ENCODE measurements at regions not wholly inside any gene's neighbourhood (a gene's known extent, or its start where the extent isn't known, plus 50 kb on each side); places are given as distances from the start of the nearest gene placed in this dataset.

- no peak for DNase-seq
These were observed 222.8 kb downstream of the SIPA1L2 start for GRCh38 chr1:232407120-232407519.

GRCh38 chr1:232405781-232406180 lies 224.2 kb downstream of the SIPA1L2 start:
- DNase-seq: no peak

GRCh38 chr1:232404981-232405731 lies 224.8 kb downstream of the SIPA1L2 start:
- no peak for DNase-seq

- no peak for DNase-seq
These were observed 225.7 kb downstream of the SIPA1L2 start for GRCh38 chr1:232404227-232404626.

GRCh38 chr1:232403017-232403714 lies 226.8 kb downstream of the SIPA1L2 start:
- DNase-seq: no peak

GRCh38 chr1:232398823-232399222 lies 231.1 kb downstream of the SIPA1L2 start:
- no peak for DNase-seq

- no peak for DNase-seq
These were observed 236.3 kb downstream of the SIPA1L2 start for GRCh38 chr1:232393444-232394146.

GRCh38 chr1:232393010-232393409 lies 236.9 kb downstream of the SIPA1L2 start:
- no peak for DNase-seq

GRCh38 chr1:232390590-232390989 lies 239.3 kb downstream of the SIPA1L2 start:
- DNase-seq: no peak

- no peak for DNase-seq
These were observed 240.2 kb downstream of the SIPA1L2 start for GRCh38 chr1:232389744-232390143.

GRCh38 chr1:232388363-232388762 lies 241.6 kb downstream of the SIPA1L2 start:
- DNase-seq: no peak

GRCh38 chr1:232386721-232387510 lies 243.0 kb downstream of the SIPA1L2 start:
- no peak for DNase-seq

GRCh38 chr1:232386294-232386693 lies 243.6 kb downstream of the SIPA1L2 start:
- DNase-seq: no peak

GRCh38 chr1:232385221-232385620 lies 244.7 kb downstream of the SIPA1L2 start:
- DNase-seq: no peak

GRCh38 chr1:232384171-232384883 lies 245.6 kb downstream of the SIPA1L2 start:
- no peak for DNase-seq

GRCh38 chr1:232383455-232384123 lies 246.3 kb downstream of the SIPA1L2 start:
- no peak for DNase-seq

- no peak for DNase-seq
These were observed 247.3 kb downstream of the SIPA1L2 start for GRCh38 chr1:232382671-232383070.

- no peak for DNase-seq
These were observed 248.4 kb downstream of the SIPA1L2 start for GRCh38 chr1:232381394-232382100.

GRCh38 chr1:232380596-232380995 lies 249.3 kb downstream of the SIPA1L2 start:
- no peak for DNase-seq

GRCh38 chr1:232380131-232380530 lies 249.8 kb downstream of the SIPA1L2 start:
- no peak for DNase-seq

- no peak for DNase-seq
These were observed 250.9 kb downstream of the SIPA1L2 start for GRCh38 chr1:232379063-232379434.
